ENCODE measurements at regions not wholly inside any gene's neighbourhood (a gene's known extent, or its start where the extent isn't known, plus 50 kb on each side); places are given as distances from the start of the nearest gene placed in this dataset.
"Not testable (repeated sequence)": the region's sequence is repeated elsewhere in the genome, so short reads cannot be mapped to it uniquely, and the experiment has no call there.

DNA sequence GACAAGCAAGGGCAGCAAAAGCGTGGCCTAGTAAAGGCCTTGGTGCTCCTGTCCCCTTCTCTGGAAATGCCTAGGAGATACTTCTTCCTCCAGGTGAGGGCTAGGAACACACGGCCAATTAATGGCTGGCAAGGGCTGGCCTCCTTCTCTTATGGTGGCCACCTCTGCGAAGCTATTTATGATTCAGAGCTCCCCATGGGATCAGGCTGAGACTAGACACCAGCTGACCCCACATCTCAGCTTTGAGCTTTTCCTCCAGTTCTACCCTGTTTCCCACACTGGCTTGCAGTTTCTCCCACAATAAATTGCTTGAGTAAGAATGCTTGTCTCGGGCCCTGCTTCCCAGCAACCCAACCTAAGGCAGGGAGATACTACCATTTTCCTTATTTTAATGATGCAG, 53.7 kb downstream of the CAMK2N1 start:
- no peak for DNase-seq

- DNase-seq: no peak
These were observed 54.9 kb downstream of the CAMK2N1 start for GRCh38 chr1:20431176-20431460.

- DNase-seq: no peak
These were observed 55.4 kb downstream of the CAMK2N1 start for GRCh38 chr1:20430355-20431175.

DNA sequence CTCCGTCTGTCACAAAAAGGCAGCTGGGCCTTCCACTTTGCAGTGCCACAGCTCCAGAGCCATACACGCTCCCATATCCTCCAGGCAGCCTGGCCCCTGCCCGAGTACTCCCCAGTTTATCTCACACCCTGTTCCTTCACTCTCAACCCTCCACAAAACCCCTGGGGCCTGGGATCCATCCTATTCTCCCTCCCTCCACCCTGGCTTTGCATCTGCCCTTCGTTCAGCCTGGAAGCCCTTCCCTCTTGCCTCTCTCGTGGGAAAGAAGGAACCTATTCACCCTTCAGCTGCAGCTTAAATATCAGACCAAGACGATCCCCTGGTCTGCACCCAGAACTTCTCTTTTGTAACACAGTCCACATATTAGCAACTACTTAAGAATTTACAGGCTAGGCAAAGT, 56.7 kb downstream of the CAMK2N1 start:
- DNase-seq: no peak

GRCh38 chr1:20428841-20429240, 57.2 kb downstream of the CAMK2N1 start:
- DNase-seq: no peak

DNA sequence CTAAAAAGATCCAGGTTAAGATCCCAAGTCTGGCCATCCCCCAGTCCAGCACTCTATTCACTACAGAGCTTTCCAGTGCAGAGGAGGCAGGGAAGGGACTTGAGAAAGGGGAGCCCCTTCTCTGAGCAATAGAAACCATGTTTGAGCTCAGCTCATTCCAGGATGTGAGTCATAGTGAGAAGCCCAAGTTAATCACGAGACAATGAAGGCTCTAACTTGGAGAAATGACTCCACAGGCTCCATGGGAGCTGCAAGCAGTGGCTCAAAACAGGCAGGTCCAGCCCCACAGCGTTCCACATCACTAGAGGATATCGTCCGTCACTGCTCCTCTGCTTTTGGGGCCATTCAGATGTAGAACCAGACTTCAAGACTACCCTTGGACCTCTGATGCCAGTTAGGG, 59.1 kb downstream of the CAMK2N1 start:
- DNase-seq: peak; percentile 93

- no peak for DNase-seq
These were observed 59.6 kb downstream of the CAMK2N1 start for GRCh38 chr1:20426371-20426770.

GRCh38 chr1:20425622-20426021, 60.4 kb downstream of the CAMK2N1 start:
- DNase-seq: no peak

DNA sequence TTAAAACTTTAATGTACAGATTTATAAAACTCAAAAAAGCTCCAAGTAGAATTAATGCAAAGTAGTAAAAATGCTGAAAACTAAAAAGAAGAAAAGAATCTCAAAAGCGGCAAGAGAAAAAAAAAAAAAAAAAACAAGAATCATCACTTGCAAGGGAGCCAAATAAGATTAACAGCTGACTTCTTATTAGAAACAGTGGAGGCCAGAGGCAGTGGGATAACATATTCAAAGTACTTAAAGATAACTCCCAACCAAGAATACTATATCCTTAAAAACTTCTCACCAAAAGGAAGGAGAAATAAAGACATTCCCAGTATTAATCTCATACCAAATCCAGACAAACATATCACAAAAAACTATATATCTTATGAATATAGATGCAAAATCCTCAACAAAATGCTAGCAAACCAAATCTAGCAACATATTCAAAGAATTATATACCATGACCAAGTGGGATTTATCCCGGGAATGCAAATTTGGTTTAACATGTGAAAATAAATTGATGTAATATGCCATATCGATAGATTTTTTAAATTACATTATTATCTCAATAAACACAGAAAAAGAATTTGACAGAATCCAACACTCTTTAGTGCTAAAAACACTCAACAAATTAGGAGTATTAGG, 62.7 kb downstream of the CAMK2N1 start:
- DNase-seq: no peak

DNA sequence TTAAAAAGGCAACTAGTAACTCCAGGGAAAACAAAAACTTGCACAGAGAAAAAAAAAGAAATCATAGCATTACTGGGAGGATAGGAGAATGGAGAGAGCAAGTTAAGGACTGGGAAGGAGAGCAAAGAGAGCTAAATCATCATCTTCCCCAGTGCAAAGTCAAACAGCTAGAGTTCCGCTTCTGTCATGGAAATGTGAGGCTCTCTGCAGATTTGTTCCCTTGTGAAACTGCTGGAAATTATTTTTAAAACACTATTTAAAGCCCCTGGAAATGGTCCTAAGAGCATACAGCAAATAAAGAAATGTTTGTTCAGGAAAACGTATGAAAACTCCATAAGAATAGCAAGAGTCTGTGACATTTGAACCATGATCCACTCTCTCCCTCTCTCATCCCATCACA, 64.6 kb downstream of the CAMK2N1 start:
- DNase-seq: no peak

GRCh38 chr1:20417581-20417980, 68.4 kb downstream of the CAMK2N1 start:
- DNase-seq: no peak

- no peak for DNase-seq
These were observed 69.3 kb downstream of the CAMK2N1 start for GRCh38 chr1:20416706-20417105.

DNA sequence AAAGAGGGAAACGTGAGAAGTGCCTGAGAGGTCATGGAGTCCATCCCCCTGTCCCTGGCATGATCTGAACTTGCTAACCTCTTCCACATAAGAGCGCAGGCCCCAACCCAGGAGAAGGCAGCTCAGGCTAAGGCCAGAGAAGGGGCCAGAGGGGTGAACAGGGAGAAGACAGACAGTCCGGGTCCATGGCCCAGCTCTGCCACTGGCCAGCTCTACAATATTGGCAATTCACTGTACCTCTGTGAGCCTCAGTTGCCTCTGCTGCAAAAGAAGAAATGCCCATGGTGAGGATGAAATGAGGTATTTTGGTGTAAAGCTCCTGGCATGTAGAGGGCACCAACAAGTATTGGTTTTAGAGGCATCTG, 72.3 kb downstream of the CAMK2N1 start:
- no peak for DNase-seq

- DNase-seq: no peak
These were observed 72.8 kb downstream of the CAMK2N1 start for GRCh38 chr1:20413136-20413775.

DNA sequence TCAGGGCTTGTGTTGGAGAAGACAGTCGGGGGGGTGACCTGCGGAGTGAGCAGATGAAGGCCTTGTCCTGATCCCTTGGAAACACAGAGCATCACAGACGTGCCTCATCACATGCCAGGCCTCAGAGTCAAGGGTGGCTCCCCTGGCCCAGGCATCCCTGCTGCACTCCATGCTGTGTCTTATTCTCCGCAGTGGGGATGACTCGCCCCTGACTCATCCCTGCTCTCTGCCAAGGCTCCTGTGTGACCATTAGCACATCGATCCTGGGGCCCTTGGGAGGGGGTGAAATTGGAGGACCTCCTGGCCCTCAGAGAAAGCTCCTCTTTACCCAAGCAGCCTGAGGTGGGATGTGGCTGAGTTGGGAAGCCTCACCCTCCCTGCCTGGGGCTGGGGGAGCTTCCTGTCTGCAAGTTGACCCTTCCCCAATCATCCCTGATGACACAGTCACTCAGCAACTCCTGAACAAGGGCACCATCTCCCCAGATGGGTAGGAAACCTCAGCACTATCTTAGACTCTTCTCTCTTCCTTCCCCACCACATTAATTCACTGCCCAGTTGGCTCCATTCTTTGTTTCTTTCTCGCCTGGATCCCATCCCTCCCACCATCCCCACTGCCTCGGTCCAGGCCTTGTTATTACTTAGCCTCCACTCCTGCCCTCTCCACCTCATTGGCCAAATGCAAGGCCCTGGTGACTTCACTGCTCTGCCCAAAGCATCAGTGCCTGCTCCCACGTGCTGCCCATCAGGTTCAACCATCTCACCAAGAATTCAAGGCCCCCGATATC, 74.6 kb downstream of the CAMK2N1 start:
- peak; percentile 99 for DNase-seq

- DNase-seq: no peak
These were observed 75.5 kb downstream of the CAMK2N1 start for GRCh38 chr1:20410503-20410902.

DNA sequence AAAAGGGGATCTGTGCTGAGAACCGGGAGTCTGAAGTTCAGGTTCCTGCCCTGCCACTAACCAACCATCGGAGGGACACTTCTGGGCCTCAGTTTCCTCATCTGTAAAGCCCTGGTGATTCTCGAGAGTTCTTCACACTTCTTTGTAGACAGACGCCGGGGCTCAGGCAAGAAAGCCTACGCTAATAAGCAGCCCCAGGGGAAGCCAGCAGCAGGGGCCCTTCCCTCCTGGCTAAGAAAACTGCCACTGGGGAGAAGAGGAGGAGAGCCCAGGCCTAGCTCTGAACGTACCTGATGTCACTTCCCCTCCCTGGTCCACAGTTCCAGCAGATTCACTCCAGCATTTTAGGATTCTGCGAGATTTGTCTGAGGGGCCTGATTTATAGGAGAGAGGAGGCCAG, 76.0 kb downstream of the CAMK2N1 start:
- DNase-seq: no peak

DNA sequence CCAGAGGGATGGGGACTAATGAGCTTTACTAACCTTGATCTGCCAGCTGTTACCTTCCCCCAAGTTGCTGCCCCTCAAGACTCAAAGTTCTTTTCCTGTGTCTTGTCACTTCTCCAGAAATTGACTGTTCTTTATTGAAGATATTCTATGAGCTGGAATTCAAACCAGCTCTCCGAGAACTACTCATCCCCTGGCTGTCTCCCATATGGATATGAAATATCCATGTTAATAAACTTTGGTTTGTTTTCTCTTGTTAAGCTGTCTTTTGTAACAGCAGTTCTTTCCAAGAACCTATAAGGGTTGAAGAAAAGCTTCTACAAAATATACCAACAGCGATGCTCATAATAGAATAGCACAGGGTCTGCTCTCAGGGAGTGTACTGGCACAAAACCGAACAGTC, 77.0 kb downstream of the CAMK2N1 start:
- no peak for DNase-seq

DNA sequence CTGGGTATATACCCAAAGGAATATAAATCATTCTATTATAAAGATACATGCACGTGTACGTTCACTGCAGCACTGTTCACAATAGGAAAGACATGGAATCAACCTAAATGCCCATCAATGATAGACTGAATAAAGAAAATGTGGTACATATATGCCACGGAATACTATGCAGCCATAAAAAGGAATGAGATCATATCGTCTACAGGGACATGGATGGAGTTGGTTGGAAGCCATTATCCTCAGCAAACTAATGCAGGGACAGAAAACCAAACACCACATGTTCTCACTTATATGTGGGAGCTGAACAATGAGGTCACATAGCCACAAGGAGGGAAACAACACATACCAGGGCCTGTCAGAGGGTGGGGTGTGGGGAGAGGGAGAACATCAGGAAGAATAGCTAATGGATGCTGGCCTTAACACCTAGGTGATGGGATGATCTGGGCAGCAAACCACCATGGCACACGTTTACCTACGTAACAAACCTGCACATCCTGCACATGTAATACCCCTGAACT, 77.8 kb downstream of the CAMK2N1 start:
- DNase-seq: not testable (repeated sequence)

- DNase-seq: peak; percentile 94
These were observed 80.0 kb downstream of the CAMK2N1 start for GRCh38 chr1:20405893-20406604.

GRCh38 chr1:20405051-20405754, 80.8 kb downstream of the CAMK2N1 start:
- DNase-seq: no peak

All from fibroblast of skin of back (primary cell).